Breast epithelium (tissue), 3 donors: ENCODE measurements at regions not wholly inside any gene's neighbourhood (a gene's known extent, or its start where the extent isn't known, plus 50 kb on each side); places are given as distances from the start of the nearest gene placed in this dataset.

Experiments used
- POLR2A ChIP-seq: fragments of 450-650 bp; IDR thresholded peaks from one replicate; pipeline ENCODE4 v1.6.1; 2016; ENCODE audit warnings: antibody characterized with exemption, mild to moderate bottlenecking, moderate library complexity
- TF ChIP-seq, protein P1 (sequence below), 3 donors: fragments of 450-650 bp; IDR thresholded peaks; one replicate each; pipeline ENCODE4 v1.5.1; 2016 to 2017; ENCODE audit warnings: antibody characterized with exemption in 3 of 3, mild to moderate bottlenecking in 3 of 3, moderate library complexity in 3 of 3

DNA sequence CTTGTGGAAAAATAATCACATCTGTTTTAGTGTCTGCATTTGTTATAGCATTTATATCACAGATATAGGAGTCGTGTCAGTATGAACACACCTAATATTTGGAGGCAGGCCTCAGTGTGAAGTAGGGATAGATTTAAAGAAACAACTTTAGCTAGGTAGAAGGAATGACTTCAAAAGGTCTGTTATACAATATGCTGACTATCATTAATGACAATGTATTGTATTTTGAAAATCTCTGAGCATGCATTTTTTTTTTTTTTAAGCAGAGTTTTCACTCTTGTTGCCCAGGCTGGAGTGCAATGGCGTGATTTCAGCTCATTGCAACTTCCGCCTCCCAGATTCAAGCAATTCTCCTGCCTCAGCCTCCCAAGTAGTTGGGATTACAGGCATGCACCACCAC, 248.3 kb downstream of the EN1 start:
- no peak for TF ChIP-seq POLR2A
- TF ChIP-seq, protein P1, sequence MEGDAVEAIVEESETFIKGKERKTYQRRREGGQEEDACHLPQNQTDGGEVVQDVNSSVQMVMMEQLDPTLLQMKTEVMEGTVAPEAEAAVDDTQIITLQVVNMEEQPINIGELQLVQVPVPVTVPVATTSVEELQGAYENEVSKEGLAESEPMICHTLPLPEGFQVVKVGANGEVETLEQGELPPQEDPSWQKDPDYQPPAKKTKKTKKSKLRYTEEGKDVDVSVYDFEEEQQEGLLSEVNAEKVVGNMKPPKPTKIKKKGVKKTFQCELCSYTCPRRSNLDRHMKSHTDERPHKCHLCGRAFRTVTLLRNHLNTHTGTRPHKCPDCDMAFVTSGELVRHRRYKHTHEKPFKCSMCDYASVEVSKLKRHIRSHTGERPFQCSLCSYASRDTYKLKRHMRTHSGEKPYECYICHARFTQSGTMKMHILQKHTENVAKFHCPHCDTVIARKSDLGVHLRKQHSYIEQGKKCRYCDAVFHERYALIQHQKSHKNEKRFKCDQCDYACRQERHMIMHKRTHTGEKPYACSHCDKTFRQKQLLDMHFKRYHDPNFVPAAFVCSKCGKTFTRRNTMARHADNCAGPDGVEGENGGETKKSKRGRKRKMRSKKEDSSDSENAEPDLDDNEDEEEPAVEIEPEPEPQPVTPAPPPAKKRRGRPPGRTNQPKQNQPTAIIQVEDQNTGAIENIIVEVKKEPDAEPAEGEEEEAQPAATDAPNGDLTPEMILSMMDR (IDR thresholded peaks at IDR 0.05): no peak
